ENCODE measurements at regions not wholly inside any gene's neighbourhood (a gene's known extent, or its start where the extent isn't known, plus 50 kb on each side); places are given as distances from the start of the nearest gene placed in this dataset.
"Not testable (repeated sequence)": the region's sequence is repeated elsewhere in the genome, so short reads cannot be mapped to it uniquely, and the experiment has no call there.

DNA sequence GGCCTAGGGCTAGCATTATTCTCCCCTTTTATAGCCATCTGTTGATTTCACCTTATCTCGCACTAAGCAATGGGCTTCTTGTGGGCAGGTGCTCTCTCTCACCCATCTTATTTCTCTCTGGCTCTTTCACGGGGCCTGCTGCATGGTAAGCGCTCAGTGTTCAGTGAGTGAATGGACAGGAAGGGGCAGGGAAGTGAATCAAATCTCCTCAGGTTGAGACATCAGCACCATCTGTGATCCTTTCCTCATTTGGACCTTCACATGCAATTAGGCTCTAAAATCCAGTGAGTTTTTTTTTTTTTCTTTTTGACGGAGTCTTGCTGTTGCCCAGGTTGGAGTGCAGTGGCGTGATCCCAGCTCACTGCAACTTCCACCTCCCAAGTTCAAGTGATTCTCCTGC, 76.5 kb upstream of the EZR start:
- H3K79me2 ChIP-seq (ENCODE audit: insufficient read depth, low read depth, low read length): no peaks in the 10 kb centered on the region
- no peak for TF ChIP-seq EZH2phosphoT487 (IDR thresholded peaks at IDR 0.05; ENCODE audit: borderline replicate concordance, low read depth, low read length)
- no peak for TF ChIP-seq CTCF (conservative IDR thresholded peaks at IDR 0.05; ENCODE audit: low read length)
- POLR2A ChIA-PET: interaction anchor here (1.2 to 1.4 kb wide), 3 partner anchors 9 to 26 kb away, joined by 4 to 5 read pairs (median 5); no protein-coding TSS in a partner anchor
- no peak overlapping the region for H3K4me3 ChIP-seq (ENCODE audit: low read depth, low read length, poor library complexity, severe bottlenecking)
- H3K4me2 ChIP-seq (ENCODE audit: low read length): no peak overlapping the region
- H4K20me1 ChIP-seq (ENCODE audit: insufficient read depth, low read length): no peaks in the 10 kb centered on the region
- CTCF ChIA-PET (ENCODE audit: unreplicated experiment): no interaction called here
- no peak overlapping the region for H2AFZ ChIP-seq (ENCODE audit: low read length)
- no peaks in the 10 kb centered on the region for H3K9me3 ChIP-seq (ENCODE audit: low read length)
- no peaks in the 10 kb centered on the region for H3K36me3 ChIP-seq (ENCODE audit: insufficient read depth, low read length)
- no peak for DNase-seq (ENCODE audit: low spot score)
- intact Hi-C loops (cut with micrococcal nuclease; ENCODE audit: unreplicated experiment): no loop called here
- no peaks in the 10 kb centered on the region for H3K9me2 ChIP-seq (ENCODE audit: insufficient read depth, low read length)
- H3K27ac ChIP-seq (ENCODE audit: low read depth, low read length, poor library complexity, severe bottlenecking): no peak overlapping the region
- BruUV-seq (replicated peaks): no TSS peak
- H3K4me1 ChIP-seq (ENCODE audit: insufficient read depth, low read length, poor library complexity, severe bottlenecking): no peaks in the 10 kb centered on the region

GRCh38 chr6:158894193-158894592, 75.0 kb upstream of the EZR start:
- H3K4me2 ChIP-seq (ENCODE audit: low read length): no peak overlapping the region
- intact Hi-C loops (cut with micrococcal nuclease; ENCODE audit: unreplicated experiment): no loop called here
- H3K79me2 ChIP-seq (ENCODE audit: insufficient read depth, low read depth, low read length): no peaks in the 10 kb centered on the region
- ChIA-PET POLR2A (interaction anchor here (0.7 to 1.2 kb wide), 5 partner anchors 10 to 1437 kb away, joined by 3 to 5 read pairs (median 4); no protein-coding TSS in a partner anchor), CTCF (ENCODE audit: unreplicated experiment) (no interaction called here)
- H3K36me3 ChIP-seq (ENCODE audit: insufficient read depth, low read length): no peaks in the 10 kb centered on the region
- no peak overlapping the region for H3K4me3 ChIP-seq (ENCODE audit: low read depth, low read length, poor library complexity, severe bottlenecking)
- no peak for TF ChIP-seq EZH2phosphoT487 (IDR thresholded peaks at IDR 0.05; ENCODE audit: borderline replicate concordance, low read depth, low read length)
- no peak for TF ChIP-seq CTCF (conservative IDR thresholded peaks at IDR 0.05; ENCODE audit: low read length)
- no peaks in the 10 kb centered on the region for H4K20me1 ChIP-seq (ENCODE audit: insufficient read depth, low read length)
- no peak overlapping the region for H3K27ac ChIP-seq (ENCODE audit: low read depth, low read length, poor library complexity, severe bottlenecking)
- no peaks in the 10 kb centered on the region for H3K9me2 ChIP-seq (ENCODE audit: insufficient read depth, low read length)
- H3K9me3 ChIP-seq (ENCODE audit: low read length): no peaks in the 10 kb centered on the region
- H2AFZ ChIP-seq (ENCODE audit: low read length): no peak overlapping the region
- DNase-seq (ENCODE audit: low spot score): no peak
- no TSS peak for BruUV-seq (replicated peaks)
- H3K4me1 ChIP-seq (ENCODE audit: insufficient read depth, low read length, poor library complexity, severe bottlenecking): no peaks in the 10 kb centered on the region

DNA sequence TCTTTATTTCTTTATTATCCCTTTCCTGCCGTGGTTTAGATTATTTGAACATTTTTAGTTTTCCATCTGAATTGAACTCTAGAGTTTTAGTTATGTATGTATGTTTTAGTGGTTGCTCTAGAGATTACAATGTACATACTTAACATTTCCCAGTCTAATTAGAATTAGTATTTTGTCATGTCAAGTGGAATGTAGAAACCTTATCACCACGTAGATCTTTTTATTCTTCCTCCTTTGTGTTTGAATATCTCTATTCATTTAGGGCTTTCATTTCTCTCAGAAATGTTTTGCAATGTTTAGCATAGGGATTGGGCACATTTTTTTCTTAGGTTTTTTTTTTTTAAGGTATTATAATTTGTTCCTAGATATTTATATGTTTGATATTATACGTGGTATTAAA, 73.1 kb upstream of the EZR start:
- intact Hi-C loops (cut with micrococcal nuclease; ENCODE audit: unreplicated experiment): no loop called here
- CTCF ChIA-PET (ENCODE audit: unreplicated experiment): no interaction called here
- H4K20me1 ChIP-seq (ENCODE audit: insufficient read depth, low read length): no peaks in the 10 kb centered on the region

DNA sequence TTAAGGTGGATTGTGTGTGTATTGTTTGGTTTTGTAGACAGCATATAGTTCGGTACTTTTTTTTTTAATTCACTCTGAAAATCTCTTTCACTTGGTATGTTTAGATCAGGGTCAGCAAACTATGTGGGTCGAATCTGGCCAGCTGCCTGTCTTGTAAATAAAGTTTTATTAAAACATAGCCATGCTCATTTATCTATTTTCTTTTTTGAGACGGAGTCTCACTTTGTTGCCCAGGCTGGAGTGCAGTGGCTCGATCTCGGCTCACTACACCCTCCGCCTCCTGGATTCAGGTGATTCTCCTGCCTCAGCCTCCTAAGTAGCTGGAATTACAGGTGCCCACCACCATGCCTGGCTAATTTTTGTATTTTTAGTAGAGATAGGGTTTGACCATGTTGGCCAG, 72.4 kb upstream of the EZR start:
- intact Hi-C loops (cut with micrococcal nuclease; ENCODE audit: unreplicated experiment); DNase-seq (ENCODE audit: low spot score); H2AFZ ChIP-seq (ENCODE audit: low read length); H3K4me2 ChIP-seq (ENCODE audit: low read length); H3K4me3 ChIP-seq (ENCODE audit: low read depth, low read length, poor library complexity, severe bottlenecking); BruUV-seq (replicated peaks); H3K36me3 ChIP-seq (ENCODE audit: insufficient read depth, low read length); H3K79me2 ChIP-seq (ENCODE audit: insufficient read depth, low read depth, low read length); H3K27ac ChIP-seq (ENCODE audit: low read depth, low read length, poor library complexity, severe bottlenecking); H3K9me2 ChIP-seq (ENCODE audit: insufficient read depth, low read length); H3K4me1 ChIP-seq (ENCODE audit: insufficient read depth, low read length, poor library complexity, severe bottlenecking); H3K9me3 ChIP-seq (ENCODE audit: low read length); H4K20me1 ChIP-seq (ENCODE audit: insufficient read depth, low read length); CTCF ChIA-PET (ENCODE audit: unreplicated experiment): not testable (repeated sequence)
- POLR2A ChIA-PET: interaction anchor here (0.6 to 2.4 kb wide), 2 partner anchors 13 to 570 kb away, joined by 3 to 10 read pairs; no protein-coding TSS in a partner anchor

More for the DNA sequence above, 73.1 kb upstream of the EZR start:
- no TSS peak for BruUV-seq (replicated peaks)
- H3K27ac ChIP-seq (ENCODE audit: low read depth, low read length, poor library complexity, severe bottlenecking): no peak overlapping the region
- H3K4me3 ChIP-seq (ENCODE audit: low read depth, low read length, poor library complexity, severe bottlenecking): no peak overlapping the region
- H2AFZ ChIP-seq (ENCODE audit: low read length): no peak overlapping the region
- no peaks in the 10 kb centered on the region for H3K79me2 ChIP-seq (ENCODE audit: insufficient read depth, low read depth, low read length)
- H3K9me2 ChIP-seq (ENCODE audit: insufficient read depth, low read length): no peaks in the 10 kb centered on the region
- H3K4me1 ChIP-seq (ENCODE audit: insufficient read depth, low read length, poor library complexity, severe bottlenecking): no peaks in the 10 kb centered on the region
- POLR2A ChIA-PET: no interaction called here
- no peaks in the 10 kb centered on the region for H3K9me3 ChIP-seq (ENCODE audit: low read length)
- no peaks in the 10 kb centered on the region for H3K36me3 ChIP-seq (ENCODE audit: insufficient read depth, low read length)
- DNase-seq (ENCODE audit: low spot score): no peak
- TF ChIP-seq EZH2phosphoT487 (IDR thresholded peaks at IDR 0.05; ENCODE audit: borderline replicate concordance, low read depth, low read length) (no peak), CTCF (conservative IDR thresholded peaks at IDR 0.05; ENCODE audit: low read length) (no peak)
- H3K4me2 ChIP-seq (ENCODE audit: low read length): no peak overlapping the region

Data from OCI-LY7 (cell line).